ENCODE measurements at regions not wholly inside any gene's neighbourhood (a gene's known extent, or its start where the extent isn't known, plus 50 kb on each side); places are given as distances from the start of the nearest gene placed in this dataset.
A peak's percentile ranks its signal among the peaks of the same experiment; 100 is the strongest.

DNA sequence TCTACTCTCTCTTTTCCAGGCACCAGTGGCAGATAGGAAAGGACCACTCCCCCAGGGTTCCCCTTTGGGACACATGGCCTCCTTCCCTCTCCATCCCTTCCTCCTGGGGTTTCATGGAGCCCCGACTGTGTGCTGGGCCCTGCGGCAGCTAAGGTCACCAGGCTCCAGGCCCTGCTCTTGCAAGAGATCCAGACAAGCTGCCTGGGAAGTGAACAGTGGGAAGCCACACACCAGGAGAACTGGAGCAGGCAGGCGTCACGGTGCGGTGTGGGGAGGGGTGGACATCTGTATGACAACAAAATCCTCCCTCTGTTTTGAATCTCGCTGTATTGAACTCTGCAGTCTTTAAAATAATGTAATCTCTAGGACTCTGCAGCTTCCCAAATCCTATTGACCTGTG, 330.1 kb downstream of the UQCRFS1 start:
- DNase-seq (ENCODE audit: low read depth): no peak

DNA sequence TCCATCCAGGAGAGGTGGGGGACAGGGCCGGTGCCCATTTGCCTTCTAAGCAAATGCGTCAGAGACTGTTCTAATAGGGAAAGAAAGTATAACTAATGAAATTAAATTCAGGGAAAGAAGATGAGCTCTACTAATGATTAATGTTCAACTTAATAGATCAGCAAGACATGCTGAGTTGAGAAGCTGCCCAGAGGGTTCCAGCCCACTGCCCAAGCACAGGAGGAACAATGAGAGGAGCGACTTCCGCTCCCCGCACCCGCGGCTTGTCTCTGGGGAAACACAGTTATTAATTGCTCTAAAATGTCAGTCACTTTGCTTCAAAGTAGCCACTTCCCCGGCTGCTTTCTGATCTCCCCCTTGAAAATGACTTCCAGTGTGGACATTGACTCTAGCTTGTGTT, 331.3 kb downstream of the UQCRFS1 start:
- DNase-seq (ENCODE audit: low read depth): no peak

DNA sequence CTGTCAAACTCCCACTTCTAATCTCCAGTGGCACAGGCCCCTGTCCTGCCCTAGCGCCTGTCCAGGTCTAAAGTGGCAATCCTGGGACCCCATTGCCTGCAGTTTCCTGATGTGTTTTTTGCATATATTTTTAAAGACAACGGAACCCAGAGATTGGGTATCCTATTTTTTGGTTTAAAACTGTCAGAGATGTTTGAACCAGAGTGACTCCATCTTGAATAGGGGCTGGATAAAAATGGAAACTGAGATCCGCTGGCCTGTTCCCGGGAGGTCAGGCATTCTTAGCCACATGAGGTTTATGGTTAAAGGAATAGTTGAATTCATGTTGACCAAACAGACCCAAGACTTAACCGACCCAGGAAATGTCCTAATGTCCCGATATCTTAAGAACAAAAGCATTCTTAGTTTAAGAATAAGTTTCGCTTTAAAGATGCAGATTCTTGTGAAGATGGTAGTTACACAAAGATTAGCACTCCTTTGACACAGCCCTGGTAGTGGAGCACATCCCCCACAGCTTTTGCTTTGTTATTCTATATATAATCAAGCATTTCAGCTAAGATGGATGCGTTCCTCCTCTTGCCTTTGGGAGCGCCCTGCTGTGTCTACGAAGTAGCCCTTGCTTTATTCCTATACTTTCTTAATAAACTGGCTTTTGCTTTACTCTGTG, 332.1 kb downstream of the UQCRFS1 start:
- no peak for DNase-seq (ENCODE audit: low read depth)

DNA sequence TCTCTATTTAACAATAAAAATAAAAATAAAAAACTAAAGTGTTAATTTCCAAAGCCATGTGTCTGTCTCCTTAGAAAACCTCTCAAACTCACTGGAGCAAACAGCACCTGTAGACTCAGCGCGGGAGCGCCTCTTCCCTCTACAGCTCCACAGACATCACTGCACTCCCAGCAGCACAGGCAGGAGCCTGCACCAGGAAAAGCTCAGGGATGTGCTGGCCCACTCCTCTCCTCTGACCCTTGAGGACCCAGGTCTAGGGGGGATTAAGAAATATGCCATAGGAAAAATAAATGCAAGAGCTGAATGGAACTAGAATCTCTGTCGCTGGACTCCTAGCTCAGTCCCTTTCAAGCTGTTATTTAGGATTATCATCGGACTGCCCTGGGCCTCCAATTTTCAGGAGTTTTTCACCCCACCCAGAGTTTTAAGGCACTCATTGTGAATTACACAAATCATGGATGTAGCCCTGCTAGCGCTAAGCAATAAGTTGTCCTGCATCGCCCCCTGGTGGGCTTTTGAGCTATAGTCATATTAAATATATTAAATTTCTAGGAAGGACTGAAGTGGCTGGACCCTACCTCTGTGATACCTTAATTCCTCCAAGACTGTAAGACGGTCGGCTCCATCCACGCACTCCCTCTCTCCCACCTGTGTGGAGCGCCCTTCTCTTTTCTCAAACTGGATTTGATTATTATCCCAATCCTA, 333.9 kb downstream of the UQCRFS1 start:
- peak; percentile 76 for DNase-seq (ENCODE audit: low read depth)

DNA sequence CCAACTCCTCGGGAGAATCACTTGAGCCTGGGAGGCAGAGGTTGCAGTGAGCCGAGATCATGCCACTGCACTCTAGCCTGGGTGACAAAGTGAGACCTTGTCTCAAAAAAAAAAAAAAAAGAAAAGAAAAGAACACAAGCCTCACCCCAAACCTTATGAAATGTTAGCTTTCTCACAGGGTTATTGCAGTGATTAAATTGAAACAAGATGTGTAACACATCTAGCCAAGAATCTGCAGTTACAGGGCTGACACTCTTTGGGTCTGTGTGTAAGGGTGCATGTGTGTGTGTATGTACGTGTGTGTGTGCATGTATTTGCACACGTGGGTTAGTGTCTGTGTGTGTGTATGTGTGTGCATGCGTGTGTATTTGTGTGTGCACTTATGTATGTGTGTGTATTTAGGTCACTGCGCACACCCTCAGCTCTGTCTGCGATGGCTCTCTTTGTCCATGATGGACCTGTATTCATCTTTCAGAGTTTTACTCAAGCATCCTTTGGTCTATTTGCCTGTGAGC, 336.3 kb downstream of the UQCRFS1 start:
- DNase-seq (ENCODE audit: low read depth): no peak

DNA sequence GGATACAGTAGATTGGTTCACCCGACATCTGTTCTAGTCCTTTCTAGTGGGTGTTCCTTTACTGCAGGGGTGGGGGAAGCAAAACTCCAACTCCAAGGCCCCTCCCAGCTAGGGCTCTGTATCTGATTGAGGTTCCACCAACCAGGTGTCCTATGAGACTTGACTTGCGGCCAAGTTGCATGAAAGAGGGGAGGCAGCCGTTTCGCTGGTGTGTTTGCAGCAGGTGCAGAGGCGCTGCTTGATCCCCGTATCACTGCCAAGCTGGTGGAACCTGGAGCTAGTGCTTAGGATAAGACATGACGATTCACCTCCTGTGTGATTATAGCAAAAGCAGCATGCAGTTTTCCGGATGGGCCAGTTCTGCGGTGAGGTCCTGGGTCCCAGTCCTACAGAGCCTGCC, 338.2 kb downstream of the UQCRFS1 start:
- no peak for DNase-seq (ENCODE audit: low read depth)

DNA sequence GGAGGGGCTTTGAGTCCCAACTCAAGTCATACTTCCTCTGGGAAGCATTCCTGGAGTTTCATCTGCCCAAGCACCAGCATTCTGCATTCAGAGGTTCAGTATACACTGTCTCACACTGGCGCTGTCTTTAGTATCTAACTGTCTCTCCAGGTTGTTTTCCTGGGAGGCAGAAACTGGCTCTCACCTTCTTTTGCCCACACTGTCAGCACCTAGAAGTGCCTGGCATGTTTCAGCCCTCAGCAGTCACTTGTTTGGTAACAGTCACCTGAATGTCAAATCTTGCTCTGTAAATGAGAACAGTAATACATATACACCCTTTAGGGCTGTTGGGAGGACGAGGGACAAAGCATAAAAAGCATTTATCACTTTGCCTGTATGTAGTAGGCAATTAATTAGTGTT, 339.6 kb downstream of the UQCRFS1 start:
- no peak for DNase-seq (ENCODE audit: low read depth)

DNA sequence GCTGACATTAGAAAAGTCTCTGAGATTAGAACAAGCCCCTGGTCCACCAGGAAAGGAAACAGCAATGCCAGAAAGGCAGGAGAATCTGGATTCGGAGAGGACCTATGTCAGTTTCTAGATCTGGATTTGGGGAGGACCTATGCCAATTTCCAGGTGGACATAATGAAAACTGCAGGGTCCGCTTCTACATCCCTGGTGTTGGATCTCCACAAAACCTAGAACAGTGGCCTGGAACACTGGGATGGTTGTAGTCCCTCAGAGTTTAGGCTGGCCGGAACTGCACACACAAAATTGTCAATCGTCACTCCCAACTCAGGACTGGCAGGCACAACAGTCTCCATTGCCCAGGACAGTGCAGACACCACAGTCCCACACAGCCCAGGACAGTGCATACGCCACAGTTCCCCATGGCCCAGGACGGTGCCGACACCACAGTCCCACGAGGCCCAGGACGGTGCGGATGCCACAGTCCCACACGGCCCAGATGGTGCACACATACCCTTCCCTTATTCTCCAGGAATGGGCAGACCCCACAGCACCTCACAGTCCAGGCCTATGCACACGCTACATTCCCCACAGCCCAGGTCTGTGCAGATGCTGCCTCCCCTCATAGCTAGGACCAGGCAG, 341.7 kb downstream of the UQCRFS1 start:
- no peak for DNase-seq (ENCODE audit: low read depth)

DNA sequence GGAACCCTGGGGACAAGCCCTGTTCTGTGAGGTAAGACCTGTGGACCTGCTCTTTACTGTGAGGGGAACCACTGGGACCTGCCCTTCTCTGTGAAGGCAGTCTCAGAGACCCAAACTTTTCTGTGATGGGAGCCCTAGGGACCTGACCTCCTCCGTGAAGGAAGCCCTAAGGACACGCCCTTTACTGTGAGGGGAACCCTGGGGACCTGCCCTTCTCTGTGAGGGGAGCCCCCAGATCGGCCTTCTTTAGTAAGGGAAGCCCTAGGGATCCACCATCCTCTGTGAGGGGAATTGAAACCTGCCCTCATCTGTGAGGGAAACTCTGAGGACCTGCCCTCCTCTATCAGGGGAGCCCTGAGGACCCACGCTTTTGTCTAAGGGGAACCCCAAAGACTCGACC, 343.5 kb downstream of the UQCRFS1 start:
- no peak for DNase-seq (ENCODE audit: low read depth)

DNA sequence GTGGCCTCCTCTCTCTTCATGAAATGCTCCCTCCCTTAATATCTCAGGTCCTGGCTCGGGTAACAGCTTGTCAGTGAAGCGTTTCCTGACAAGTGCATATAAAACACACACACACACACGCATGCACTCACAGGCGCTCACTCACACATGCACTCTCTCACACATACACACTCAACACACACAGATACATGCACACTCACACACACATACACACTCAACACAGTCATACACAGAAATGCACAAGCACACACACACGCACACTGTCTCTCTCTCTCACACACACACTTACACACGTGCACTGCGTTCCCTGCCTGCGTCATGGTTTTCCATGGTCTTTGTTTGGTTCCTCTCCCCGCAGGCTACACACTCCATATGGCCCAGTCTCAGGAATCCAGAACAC, 344.1 kb downstream of the UQCRFS1 start:
- no peak for DNase-seq (ENCODE audit: low read depth)

DNA sequence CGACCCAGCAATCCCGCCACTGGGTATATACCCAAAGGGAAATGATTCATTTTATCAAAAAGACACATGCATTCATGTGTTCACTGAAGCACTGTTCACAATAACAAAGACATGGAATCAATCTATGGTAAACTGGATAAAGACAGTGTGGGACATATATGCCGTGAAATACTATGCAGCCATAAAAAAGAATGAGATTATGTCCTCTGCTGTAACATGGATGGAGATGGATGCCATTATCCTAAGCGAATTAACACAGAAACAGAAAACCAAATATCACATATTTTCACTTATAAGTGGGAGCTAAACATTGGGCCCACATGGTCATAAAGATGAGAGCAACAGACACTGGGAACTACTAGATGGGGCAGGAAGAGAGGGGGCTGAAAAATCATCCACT, 345.0 kb downstream of the UQCRFS1 start:
- DNase-seq (ENCODE audit: low read depth): no peak

DNA sequence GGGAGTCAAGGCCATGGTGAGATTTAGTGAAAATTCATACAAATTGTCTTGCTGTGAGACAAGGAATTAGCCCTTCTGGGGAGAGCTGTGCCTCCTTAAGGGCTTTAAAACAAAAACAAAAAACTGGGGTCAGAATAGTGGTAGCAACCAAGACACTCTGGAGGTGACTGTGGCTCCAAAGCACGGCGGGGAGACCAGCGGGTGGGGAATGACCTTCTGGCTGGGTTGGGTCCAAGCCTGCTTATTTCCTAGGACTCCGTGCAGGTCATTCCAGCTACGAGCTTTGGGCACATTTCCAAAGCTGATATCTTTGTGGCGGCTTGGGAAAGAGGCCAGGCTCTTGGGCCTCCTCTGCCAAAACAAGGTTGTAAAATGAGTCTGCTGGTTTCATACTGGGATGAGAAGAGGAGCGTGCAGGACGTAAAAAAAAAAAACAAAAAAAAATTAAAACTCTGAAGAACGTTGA, 348.3 kb downstream of the UQCRFS1 start:
- DNase-seq (ENCODE audit: low read depth): no peak

DNA sequence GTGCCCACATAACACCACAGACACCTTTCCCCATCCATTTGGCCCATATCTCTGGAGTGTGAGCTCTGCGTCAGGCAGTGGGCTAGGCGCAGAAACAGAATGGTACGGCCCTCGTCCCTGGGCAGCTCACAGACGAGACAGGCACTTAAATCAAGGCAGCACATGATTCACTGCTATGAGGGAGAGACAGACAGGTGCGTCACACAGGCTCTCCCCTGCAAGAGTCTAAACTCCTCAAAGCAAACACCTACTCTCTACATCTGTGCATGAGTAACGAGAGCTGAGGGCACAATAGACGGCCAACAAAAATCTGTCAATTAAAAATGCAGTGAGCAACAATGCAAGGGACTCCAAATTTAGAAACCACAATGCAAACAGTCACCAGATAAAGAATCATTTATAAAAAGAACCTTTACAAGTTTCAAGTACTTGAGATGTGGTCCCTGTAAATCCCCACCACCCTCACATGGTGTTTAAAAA, 348.9 kb downstream of the UQCRFS1 start:
- no peak for DNase-seq (ENCODE audit: low read depth)

DNA sequence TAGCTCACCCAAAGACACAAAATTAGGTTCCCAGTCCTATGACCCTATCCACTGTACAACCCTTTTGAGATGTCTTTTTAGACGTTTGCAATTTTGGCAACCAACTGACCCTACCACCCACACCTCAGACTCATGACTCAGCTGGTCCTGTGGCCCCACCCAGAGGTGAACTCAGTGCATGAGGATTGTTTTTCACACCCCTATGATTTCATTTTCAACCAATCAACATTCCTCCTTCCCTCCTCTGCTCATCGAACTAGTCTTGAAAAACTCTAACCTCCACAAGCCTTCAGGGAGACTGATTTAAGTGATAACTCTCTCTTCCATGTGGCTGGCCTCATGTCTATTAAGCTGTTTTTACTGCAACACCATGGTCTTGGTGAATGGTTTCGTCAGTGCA, 350.7 kb downstream of the UQCRFS1 start:
- no peak for DNase-seq (ENCODE audit: low read depth)

DNA sequence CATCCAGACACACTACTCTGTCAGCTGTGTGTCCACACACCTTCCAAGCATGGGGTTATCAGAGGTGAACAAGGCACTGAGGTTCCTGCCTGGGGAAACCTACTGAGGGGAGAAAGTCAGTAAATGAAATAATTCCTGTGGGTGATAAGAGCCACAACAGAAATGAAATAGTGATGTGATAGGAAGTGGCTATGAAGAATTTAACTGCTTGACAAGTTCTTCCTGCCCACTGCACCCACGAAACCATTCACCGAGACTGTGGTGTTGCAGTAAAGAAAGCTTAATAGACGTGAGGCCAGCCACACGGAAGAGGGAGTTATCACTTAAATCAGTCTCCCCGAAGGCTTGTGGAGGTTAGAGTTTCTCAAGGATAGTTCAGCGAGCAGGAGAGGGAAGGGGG, 353.1 kb downstream of the UQCRFS1 start:
- no peak for DNase-seq (ENCODE audit: low read depth)

DNA sequence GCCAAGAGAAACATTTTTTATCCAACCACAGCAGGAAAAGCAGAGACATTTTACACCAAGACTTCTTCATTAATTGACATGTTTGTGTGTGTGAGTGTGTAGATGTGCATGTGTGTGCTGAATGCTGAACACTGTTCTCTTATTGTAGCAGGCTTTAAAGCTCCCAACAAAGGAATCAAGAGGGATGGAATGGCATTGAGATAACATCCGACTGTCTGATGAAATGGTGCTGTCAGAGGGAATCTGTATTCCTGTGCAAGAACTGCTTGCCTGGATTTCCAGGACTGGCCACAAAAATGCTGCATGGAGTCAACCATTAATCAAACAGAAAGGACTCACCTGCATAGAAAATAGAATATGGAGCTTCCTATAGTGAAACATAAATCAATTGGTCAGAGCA, 354.0 kb downstream of the UQCRFS1 start:
- DNase-seq (ENCODE audit: low read depth): no peak

DNA sequence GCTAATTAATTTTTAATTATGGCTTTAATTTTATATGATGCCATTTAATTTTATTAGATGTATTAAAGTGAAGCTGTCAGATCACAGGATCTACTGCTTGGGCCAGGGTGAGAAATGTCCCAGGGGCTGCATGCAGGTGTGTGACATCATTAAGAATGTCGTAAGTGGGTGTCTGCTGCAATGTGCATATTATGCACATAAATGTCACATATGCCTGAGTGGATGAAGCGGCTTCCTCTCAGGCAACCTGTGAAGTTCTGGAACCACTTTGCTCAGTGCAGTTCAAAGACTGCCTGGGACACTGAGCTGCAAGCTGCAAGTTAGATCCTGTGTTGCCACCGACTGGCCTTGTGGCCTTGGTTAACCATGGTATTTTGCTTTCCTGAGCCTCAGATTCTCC, 355.0 kb downstream of the UQCRFS1 start:
- DNase-seq (ENCODE audit: low read depth): no peak

DNA sequence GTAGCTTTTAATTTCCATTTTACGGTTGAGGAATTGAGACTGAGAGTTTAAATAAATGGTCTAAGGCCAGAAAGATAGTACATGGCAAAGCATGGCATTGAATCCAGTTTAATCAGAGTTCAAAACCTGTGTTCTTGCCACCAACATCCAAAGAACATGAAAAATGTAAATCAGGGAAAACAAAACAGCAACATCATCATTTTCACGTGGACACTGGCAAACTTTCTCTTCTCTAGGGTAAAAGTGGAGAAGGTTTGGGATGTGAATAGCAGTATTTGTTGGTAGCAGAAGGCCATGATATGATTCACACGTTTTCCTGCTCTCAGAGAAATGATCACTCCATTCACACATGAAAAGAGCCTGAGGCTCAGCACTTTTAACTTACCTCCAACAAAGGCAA, 357.7 kb downstream of the UQCRFS1 start:
- no peak for DNase-seq (ENCODE audit: low read depth)

DNA sequence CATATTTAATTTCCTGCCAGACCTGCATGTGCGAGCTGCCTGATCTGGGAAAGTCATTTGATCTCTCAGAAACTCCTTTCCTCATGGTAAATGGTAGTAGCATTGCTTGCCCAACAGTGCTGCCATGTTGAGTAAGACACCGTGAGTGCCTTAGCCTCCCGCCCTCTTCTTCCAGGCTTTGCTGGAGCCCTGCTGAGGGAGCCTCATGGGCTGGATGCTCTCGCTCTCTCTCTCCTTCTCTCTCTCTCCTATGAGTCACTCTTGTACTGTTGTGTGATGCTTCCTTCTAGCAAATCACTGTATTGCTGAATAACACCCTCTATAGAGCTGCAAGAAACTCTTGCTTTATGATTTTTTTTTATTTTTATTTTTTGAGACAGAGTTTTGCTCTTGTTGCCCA, 365.5 kb downstream of the UQCRFS1 start:
- peak; percentile 54 for DNase-seq (ENCODE audit: low read depth)

DNA sequence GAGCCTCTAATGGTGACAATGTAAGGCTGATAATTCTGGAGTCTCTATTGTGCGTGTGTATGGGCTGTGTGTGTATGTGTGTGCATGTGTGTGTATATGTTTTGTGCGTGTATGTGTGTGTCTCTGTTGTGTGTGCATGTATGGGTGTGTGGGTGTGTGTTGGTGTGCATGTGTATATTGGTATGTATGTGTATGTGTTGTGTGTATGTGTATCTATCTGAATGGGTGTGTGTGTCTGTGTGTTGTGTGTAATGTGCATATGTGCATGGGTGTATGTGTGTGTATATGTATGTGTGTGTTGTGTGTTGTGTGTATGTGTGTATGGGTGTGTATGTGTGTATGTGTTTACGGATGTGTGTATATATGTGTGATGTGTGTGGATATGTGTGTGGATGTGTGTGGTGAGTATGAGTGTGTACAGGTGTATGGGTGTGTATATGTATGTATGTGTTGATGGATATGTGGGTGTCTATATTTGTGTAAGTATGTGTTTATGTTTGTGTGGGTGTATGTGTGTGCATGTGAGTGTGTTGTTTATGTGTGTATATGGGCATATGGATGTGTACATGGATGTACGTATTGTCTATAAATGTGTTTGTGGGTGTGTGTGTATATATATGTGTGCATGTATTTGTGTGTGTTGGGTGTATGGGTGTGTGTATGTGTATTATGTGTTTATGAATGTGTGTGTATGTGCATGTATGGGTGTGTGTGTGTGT, 366.7 kb downstream of the UQCRFS1 start:
- DNase-seq (ENCODE audit: low read depth): no peak

DNA sequence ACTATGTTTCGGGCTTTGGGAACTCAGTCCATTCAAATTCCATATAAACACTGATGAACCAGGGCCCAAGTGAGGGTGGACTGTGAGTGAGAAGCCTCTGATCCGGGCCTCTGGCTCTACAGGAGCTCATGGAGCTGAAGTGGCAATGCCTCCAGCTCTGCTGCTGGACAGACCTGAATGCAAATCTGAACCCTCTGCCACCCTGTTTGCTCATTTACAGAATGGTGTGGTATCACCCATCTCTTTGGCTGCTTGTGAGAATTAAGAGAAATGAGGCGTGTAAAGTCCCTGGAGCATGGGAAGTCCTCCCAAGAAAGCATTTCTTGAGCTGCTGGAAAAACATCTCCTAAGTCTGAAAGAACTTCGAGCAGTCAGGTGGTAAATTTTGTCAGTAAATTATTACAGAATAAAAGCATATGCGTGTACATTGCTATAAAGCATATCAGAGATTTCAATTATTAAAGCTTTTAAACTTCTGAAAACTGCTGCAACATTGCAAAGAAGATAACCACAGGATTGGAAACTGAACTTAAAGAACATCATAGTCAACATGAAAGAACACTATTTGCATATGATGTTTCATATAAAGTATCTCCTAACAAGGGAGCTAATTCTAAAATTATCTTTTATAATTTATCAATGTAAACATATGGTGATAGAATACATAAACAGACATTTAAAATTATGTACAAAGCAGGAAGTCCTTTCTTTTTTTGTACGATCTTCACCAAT, 369.0 kb downstream of the UQCRFS1 start:
- no peak for DNase-seq (ENCODE audit: low read depth)

DNA sequence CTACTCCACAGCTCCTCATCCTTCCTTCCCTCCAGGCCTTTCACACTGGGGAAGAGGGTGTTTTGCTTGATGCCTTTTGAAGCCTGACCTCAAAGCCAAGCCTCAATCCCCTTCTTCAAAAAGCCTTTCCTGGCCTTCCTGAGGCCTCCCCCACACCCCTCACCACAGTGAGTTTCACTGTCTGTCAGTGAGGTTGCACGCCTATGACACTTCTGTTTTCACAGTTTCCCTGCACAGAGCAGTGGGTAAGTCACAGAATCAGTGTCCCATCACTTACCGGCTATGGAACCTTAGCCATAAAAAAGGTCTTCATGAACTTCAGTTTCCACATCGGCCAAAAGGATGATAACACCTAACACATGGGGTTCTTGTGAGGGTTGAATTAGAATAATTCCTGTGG, 371.4 kb downstream of the UQCRFS1 start:
- DNase-seq (ENCODE audit: low read depth): no peak

All from ELR (cell line).